WTC11 (cell line): ENCODE measurements at regions not wholly inside any gene's neighbourhood (a gene's known extent, or its start where the extent isn't known, plus 50 kb on each side); places are given as distances from the start of the nearest gene placed in this dataset.

ENCODE experiments used
- ATAC-seq: fragments of 200-7000 bp; cut with Tn5 transposase; 2 replicates; pipeline ENCODE4 v1.10.0; 2021; ENCODE audit warnings: mild to moderate bottlenecking, moderate library complexity
- CTCF ChIA-PET: fragments of 300-600 bp; sonication (Branson Sonifier 250); formaldehyde crosslinking; loops from one replicate; lab custom pipeline; 2021; ENCODE audit warnings: antibody characterized with exemption; lab: Charles Lee
- POLR2A ChIA-PET: fragments of 350-600 bp; sonication (Branson Sonifier 250); formaldehyde crosslinking; loops from one replicate; lab custom pipeline; 2021; ENCODE audit warnings: antibody characterized with exemption; lab: Charles Lee
- DNase-seq: peaks from one replicate; pipeline ENCODE4 v3.0.0; 2021; ENCODE audit warnings: low spot score
- H3K27ac Mint-ChIP-seq: 2 replicates; pipeline ENCODE4 v1.8.0; 2021; ENCODE audit warnings: mixed read lengths
- H3K27me3 Mint-ChIP-seq: 2 replicates; pipeline ENCODE4 v1.8.0; 2021; ENCODE audit warnings: low read depth, mild to moderate bottlenecking, moderate library complexity, mixed read lengths
- H3K36me3 Mint-ChIP-seq: 2 replicates; pipeline ENCODE4 v1.8.0; 2021; ENCODE audit warnings: mixed read lengths
- H3K4me1 Mint-ChIP-seq: 2 replicates; pipeline ENCODE4 v1.8.0; 2022; ENCODE audit warnings: mixed read lengths
- H3K4me3 Mint-ChIP-seq: 2 replicates; pipeline ENCODE4 v1.8.0; 2021; ENCODE audit warnings: mild to moderate bottlenecking, moderate library complexity, mixed read lengths
- H3K9me3 Mint-ChIP-seq: 2 replicates; pipeline ENCODE4 v1.8.0; 2021; ENCODE audit warnings: mixed read lengths
- ATF6 ChIP-seq: sonication (generic); formaldehyde crosslinking; IDR thresholded peaks from 2 replicates; pipeline ENCODE4 v1.8.1; 2023; ENCODE audit warnings: mild to moderate bottlenecking, missing genetic modification reagents
- CREB1 ChIP-seq: sonication (generic); formaldehyde crosslinking; IDR thresholded peaks from 2 replicates; pipeline ENCODE4 v1.8.0; 2023; ENCODE audit warnings: mild to moderate bottlenecking, missing genetic modification reagents
- CTCF ChIP-seq: fragments of 200-600 bp; IDR thresholded peaks from 2 replicates; pipeline ENCODE4 v1.8.0; 2022; ENCODE audit warnings: antibody characterized with exemption
- E2F4 ChIP-seq: sonication (generic); formaldehyde crosslinking; IDR thresholded peaks from 2 replicates; pipeline ENCODE4 v1.8.1; 2022; ENCODE audit warnings: low read depth, mild to moderate bottlenecking, moderate library complexity, missing genetic modification reagents, borderline replicate concordance
- E2F5 ChIP-seq: sonication (generic); formaldehyde crosslinking; IDR thresholded peaks from 2 replicates; pipeline ENCODE4 v1.8.1; 2022; ENCODE audit warnings: mild to moderate bottlenecking, moderate library complexity, missing genetic modification reagents
- ELF4 ChIP-seq: sonication (generic); formaldehyde crosslinking; IDR thresholded peaks from 2 replicates; pipeline ENCODE4 v1.8.1; 2022; ENCODE audit warnings: low read depth, mild to moderate bottlenecking, moderate library complexity, missing genetic modification reagents
- ESRRA ChIP-seq: sonication (generic); formaldehyde crosslinking; IDR thresholded peaks from 2 replicates; pipeline ENCODE4 v1.8.1; 2022; ENCODE audit warnings: mild to moderate bottlenecking, missing genetic modification reagents, borderline replicate concordance
- GABPB1 ChIP-seq: sonication (generic); formaldehyde crosslinking; IDR thresholded peaks from 2 replicates; pipeline ENCODE4 v1.8.1; 2023; ENCODE audit warnings: mild to moderate bottlenecking, missing genetic modification reagents
- IRF1 ChIP-seq: sonication (generic); formaldehyde crosslinking; IDR thresholded peaks from 2 replicates; pipeline ENCODE4 v1.8.0; 2023; ENCODE audit warnings: missing genetic modification reagents
- JUN ChIP-seq: sonication (generic); formaldehyde crosslinking; IDR thresholded peaks from 2 replicates; pipeline ENCODE4 v1.8.0; 2023; ENCODE audit warnings: mild to moderate bottlenecking, missing genetic modification reagents
- MXD4 ChIP-seq: fragments of 250-450 bp; sonication (Bioruptor Pico); IDR thresholded peaks from 2 replicates; pipeline ENCODE4 v1.8.0; 2021; ENCODE audit warnings: mild to moderate bottlenecking, moderate library complexity, borderline replicate concordance
- MYBL2 ChIP-seq: sonication (generic); formaldehyde crosslinking; IDR thresholded peaks from 2 replicates; pipeline ENCODE4 v1.8.1; 2023; ENCODE audit warnings: mild to moderate bottlenecking, moderate library complexity, missing genetic modification reagents
- NFATC4 ChIP-seq: fragments of 250-450 bp; sonication (Bioruptor Pico); IDR thresholded peaks from 2 replicates; pipeline ENCODE4 v1.9.0; 2021; ENCODE audit warnings: mild to moderate bottlenecking
- NR3C1 ChIP-seq: sonication (generic); formaldehyde crosslinking; conservative IDR thresholded peaks from 2 replicates; pipeline ENCODE4 v1.8.1; 2023; ENCODE audit warnings: low read depth, mild to moderate bottlenecking, missing genetic modification reagents
- STAT6 ChIP-seq: sonication (generic); formaldehyde crosslinking; conservative IDR thresholded peaks from 2 replicates; pipeline ENCODE4 v1.8.1; 2023; ENCODE audit warnings: mild to moderate bottlenecking, low read depth, missing genetic modification reagents, moderate library complexity
- TEAD1 ChIP-seq: sonication (generic); formaldehyde crosslinking; IDR thresholded peaks from 2 replicates; pipeline ENCODE4 v1.8.0; 2022; ENCODE audit warnings: mild to moderate bottlenecking, missing genetic modification reagents
- USF1 ChIP-seq: sonication (generic); formaldehyde crosslinking; IDR thresholded peaks from 2 replicates; pipeline ENCODE4 v1.8.0; 2022; ENCODE audit warnings: mild to moderate bottlenecking, missing genetic modification reagents
- USF2 ChIP-seq: sonication (generic); formaldehyde crosslinking; IDR thresholded peaks from 2 replicates; pipeline ENCODE4 v1.8.1; 2023; ENCODE audit warnings: mild to moderate bottlenecking, missing genetic modification reagents, moderate library complexity
- ZBTB43 ChIP-seq: sonication (generic); formaldehyde crosslinking; IDR thresholded peaks from 2 replicates; pipeline ENCODE4 v1.8.1; 2023; ENCODE audit warnings: mild to moderate bottlenecking, missing genetic modification reagents
- ZNF232 ChIP-seq: sonication (generic); formaldehyde crosslinking; IDR thresholded peaks from 2 replicates; pipeline ENCODE4 v1.8.0; 2022; ENCODE audit warnings: mild to moderate bottlenecking, missing genetic modification reagents
- ZNF317 ChIP-seq: sonication (generic); formaldehyde crosslinking; IDR thresholded peaks from 2 replicates; pipeline ENCODE4 v1.8.1; 2023; ENCODE audit warnings: low read depth, mild to moderate bottlenecking, moderate library complexity, missing genetic modification reagents, borderline replicate concordance

GRCh38 chr2:239791526-239792404 lies 233.4 kb downstream of the NDUFA10 start:
- H3K4me1 Mint-ChIP-seq: no peaks in the 10 kb centered on the region
- 0 out of 2 replicates have a peak, but pooled peaks cover 4% of the 10 kb centered on the region for H3K9me3 Mint-ChIP-seq
- DNase-seq (no peak), ATAC-seq (no peak)
- POLR2A ChIA-PET: no interaction called here
- TF ChIP-seq ZNF232: no peak
- no peak for TF ChIP-seq ELF4
- no peak for TF ChIP-seq JUN (CRISPR knock-in tag)
- TF ChIP-seq USF1: no peak
- no peak for TF ChIP-seq TEAD1 (CRISPR knock-in tag)
- no peak for TF ChIP-seq NFATC4 (CRISPR knock-in tag)
- no peak for TF ChIP-seq ESRRA (CRISPR knock-in tag)
- TF ChIP-seq E2F5 (CRISPR knock-in tag): no peak
- TF ChIP-seq IRF1 (CRISPR knock-in tag): no peak
- TF ChIP-seq MXD4 (CRISPR knock-in tag): no peak
- TF ChIP-seq STAT6 (CRISPR knock-in tag): no peak
- CTCF ChIA-PET: no interaction called here
- H3K36me3 Mint-ChIP-seq: no peaks in the 10 kb centered on the region
- H3K27me3 Mint-ChIP-seq: no peaks in the 10 kb centered on the region
- no peak overlapping the region for H3K4me3 Mint-ChIP-seq
- no peak overlapping the region for H3K27ac Mint-ChIP-seq

- H3K27ac Mint-ChIP-seq: no peak overlapping the region
- no peaks in the 10 kb centered on the region for H3K4me1 Mint-ChIP-seq
- H3K36me3 Mint-ChIP-seq: peaks cover 4% of the 10 kb centered on the region; the same call in 1 of the 2 replicates
- ATAC-seq: no peak
- no peak for DNase-seq
- peaks cover 3% of the 10 kb centered on the region; the same call in 1 of the 2 replicates for H3K27me3 Mint-ChIP-seq
- H3K4me3 Mint-ChIP-seq: no peak overlapping the region
- peaks cover 13% of the 10 kb centered on the region for H3K9me3 Mint-ChIP-seq
- ChIA-PET CTCF (no interaction called here), POLR2A (no interaction called here)
- no peak for TF ChIP-seq E2F4 (CRISPR knock-in tag)
- TF ChIP-seq NR3C1 (CRISPR knock-in tag): no peak
- TF ChIP-seq ZBTB43 (CRISPR knock-in tag): no peak
- no peak for TF ChIP-seq ATF6 (CRISPR knock-in tag)
- no peak for TF ChIP-seq USF2 (CRISPR knock-in tag)
- TF ChIP-seq GABPB1 (CRISPR knock-in tag): no peak
- TF ChIP-seq MYBL2 (CRISPR knock-in tag): no peak
- no peak for TF ChIP-seq ZNF317 (CRISPR knock-in tag)
- no peak for TF ChIP-seq CREB1 (CRISPR knock-in tag)
- TF ChIP-seq MXD4 (CRISPR knock-in tag): no peak
- TF ChIP-seq CTCF: no peak
These were observed 234.4 kb downstream of the NDUFA10 start for GRCh38 chr2:239790721-239791120.
